Renal cortical epithelial cell (primary cell): ENCODE measurements at regions not wholly inside any gene's neighbourhood (a gene's known extent, or its start where the extent isn't known, plus 50 kb on each side); places are given as distances from the start of the nearest gene placed in this dataset.
"Not testable (repeated sequence)": the region's sequence is repeated elsewhere in the genome, so short reads cannot be mapped to it uniquely, and the experiment has no call there.

Source experiments
- DNase-seq: peaks from one replicate; pipeline ENCODE4 v3.0.0-alpha.2; 2011; ENCODE audit warnings: low read depth

GRCh38 chr17:77785312-77785905 lies 173.1 kb upstream of the TNRC6C start:
- no peak for DNase-seq

DNA sequence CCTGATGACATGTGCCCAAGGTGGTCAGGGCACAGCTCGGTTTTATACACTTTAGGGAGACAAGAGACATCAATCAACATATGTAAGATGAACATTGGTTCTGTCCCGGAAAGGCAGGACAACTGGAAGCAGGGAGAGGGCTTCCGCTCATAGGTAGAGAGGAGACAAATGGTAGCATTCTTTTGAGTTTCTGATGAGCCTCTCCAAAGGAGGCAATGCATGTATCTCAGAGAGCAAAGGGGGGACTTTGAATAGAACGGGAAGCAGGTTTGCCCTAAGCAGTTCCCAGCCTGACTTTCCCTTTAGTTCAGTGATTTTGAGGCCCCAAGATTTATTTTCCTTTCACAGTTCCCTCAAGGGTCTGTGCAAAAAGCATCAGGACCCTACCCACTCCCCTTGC lies 172.4 kb upstream of the TNRC6C start:
- DNase-seq, result no peak

DNA sequence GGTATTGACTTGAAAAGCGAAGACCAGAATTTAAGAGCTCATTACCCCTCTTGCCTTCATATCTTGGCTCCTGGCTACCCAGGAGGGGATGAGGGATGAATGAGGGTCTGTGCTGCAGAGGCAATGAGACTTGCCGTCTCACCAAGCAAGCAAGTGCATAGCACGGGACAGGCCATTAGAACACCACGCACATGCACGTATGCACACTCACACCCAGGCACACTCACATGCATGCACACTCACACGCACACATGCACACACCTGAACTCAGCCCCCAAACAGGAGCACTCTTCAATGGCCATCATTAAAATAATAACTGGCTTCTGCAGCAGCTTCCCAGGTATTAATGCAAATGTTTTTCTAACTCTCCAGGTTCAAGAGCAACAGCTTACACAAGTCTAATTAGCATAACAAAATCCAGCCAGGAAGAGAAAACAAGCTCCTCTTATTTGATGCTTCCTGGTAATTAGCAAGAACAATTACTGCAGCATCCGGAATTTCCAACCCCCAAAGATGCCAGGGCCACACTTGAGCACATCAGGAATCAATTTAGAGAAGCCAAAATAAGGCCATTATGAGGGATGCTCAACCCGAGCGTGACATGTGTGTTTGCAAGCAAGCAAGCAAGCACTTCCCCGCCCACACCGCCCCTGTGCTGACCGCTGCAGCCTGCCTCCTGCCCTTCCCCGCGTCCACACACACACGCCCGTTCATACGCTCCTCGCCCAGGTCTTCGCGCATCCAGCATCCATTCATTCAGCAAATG lies 171.6 kb upstream of the TNRC6C start:
- DNase-seq, result no peak

DNA sequence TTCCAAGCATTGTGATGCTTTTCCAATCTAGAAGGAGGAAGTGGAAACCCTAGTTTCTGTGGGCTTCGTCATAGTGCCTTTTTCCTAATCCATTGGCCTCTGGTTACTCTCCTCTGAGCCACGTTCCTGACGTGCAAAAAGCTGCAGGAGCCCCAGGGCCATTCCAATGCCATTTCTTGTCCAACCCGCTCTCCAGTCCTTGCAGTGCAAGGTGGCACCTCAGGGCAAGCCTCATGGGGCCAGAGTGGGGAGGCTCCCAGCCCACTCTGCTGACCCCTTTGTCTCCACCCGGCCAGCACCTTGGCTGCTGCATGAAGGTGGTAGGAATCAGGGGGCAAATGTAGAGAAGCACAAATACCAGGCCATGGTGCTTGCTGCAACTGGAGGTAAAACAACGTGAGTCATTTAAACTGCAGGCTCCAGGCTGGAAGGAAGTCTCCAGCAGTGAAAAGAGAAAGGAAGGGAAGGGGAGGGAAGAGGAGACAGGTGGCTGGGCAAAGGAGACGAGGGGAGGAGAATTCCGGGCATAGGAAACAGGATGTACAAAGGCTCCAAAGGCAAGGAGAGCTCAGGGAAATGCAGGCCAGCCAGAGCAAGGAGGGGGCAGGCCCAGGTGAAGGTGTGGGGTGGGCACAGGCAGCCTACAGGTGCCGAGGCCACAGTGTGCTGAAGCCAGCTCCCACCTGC lies 168.2 kb upstream of the TNRC6C start:
- no peak for DNase-seq

DNA sequence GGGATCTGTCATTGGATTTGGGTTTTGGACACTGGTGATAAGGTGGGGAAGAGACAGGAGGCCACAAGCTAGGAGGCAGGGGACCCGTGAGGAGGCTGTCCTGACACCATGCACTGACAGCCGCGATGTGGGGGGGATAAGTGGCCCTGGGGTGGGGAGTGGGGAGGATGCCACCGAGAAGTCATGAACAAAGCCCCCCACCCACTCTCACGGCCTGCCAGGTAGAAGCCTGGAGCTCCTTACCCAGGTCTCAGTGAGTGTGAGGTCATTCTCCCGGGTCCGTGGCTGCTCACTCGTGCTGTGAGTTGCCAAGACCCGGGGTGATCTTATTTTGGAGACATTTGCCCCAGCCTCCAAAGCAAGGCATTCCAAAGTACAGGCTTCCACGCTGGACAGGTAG lies 165.9 kb upstream of the TNRC6C start:
- DNase-seq, result no peak

DNA sequence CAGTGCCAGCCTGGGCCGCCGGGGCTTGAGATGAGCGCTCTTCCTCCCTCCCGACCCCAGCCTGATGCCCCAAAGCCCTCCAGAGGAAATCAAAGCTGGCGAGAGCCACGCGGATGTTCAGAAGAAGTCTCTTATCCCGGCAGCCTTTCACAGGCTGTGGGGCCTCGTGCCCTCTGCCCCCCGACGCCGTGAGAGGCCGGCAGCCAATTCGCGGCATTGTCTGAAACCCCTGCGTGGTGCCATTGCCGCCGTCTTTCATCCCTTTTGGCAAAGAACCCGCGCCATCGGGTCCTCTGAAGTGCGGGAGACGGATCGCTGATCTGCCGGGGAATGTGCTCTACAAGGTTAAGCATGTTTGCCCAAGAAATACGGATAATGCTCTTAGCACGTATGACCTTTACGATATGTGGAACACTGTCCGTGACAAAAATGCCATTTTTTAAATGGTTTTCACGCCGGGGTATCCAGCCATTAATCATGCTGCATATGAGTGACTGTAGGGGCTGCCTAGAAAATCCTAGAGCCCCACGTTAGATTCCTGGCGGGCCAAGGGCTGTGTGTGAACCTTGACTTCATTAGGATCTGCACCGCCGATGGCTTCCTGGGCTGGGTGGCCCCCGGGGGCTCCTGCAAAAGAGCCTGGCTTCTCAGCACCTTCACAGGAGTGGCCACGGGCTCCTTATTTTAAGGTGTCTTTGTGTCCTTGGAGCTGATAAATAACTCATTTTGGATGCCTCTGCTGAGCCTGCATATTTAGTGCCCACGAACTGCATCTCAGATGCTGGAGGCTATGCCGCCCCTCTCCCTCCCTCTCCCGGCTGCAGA lies 165.1 kb upstream of the TNRC6C start:
- no peak for DNase-seq

DNA sequence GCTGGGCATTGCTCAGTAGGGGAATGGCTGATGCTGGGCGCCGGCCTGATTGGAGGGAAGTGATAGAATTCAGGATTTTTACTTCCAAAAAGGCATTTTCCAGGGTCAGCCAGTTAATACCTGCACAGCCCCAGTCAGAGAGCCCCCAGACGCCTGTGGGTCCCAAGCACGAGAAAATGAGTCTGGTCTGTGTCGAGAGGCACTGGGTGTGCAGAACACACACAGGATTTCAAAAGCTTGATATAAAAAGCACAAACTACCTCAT lies 164.6 kb upstream of the TNRC6C start:
- DNase-seq, result no peak

GRCh38 chr17:77794846-77795245 lies 163.7 kb upstream of the TNRC6C start:
- DNase-seq, result no peak

DNA sequence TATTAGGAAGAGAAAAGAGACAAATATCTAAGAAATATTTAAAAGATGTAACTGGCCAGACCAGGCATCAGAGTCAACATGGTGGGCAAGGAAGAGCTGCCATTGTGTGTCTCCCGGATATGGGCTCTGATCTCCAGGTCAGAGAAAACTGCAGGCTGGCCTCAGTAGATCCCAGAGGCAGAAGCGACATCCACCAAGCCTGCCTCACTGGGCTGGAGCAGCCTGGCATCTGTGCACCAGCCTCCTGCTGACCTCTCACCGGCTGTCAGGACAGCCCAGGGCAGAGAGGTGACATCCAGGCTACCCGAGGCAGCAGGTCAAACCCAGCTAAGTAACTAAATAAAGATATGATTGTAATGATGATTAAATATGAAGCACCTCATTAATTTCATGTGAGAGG lies 162.8 kb upstream of the TNRC6C start:
- no peak for DNase-seq

DNA sequence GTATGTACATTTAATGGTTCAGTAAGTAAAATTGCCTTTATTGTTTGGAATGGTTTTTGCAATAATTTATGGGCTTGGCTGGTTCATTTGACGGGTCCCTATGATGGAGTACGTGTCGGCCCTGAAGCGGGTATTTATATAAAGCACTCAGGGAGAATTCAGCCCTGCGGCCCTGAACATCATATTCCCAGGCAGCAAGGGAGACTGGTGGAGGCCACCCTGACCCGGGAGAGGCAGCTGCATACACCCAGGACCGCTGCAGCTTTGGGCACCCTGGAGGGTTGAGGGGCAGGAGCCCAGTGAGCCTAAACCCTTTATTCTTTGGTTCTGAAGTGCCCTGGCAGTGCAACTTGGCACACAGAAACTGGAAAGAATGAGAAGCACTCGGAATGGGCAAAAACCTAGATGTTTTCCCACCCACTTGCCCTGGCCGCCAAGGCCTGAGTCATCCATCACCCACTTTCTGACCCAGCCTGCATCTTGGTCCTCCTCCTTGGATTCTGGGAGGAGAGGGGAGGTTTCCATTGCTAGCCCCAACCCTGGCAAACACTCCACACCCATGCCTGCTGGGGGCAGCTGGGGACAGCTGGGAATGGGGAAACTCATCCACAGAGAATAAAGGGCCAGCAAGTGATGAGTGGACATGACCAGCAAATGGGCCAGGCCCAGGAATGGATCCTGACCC lies 162.2 kb upstream of the TNRC6C start:
- no peak for DNase-seq

DNA sequence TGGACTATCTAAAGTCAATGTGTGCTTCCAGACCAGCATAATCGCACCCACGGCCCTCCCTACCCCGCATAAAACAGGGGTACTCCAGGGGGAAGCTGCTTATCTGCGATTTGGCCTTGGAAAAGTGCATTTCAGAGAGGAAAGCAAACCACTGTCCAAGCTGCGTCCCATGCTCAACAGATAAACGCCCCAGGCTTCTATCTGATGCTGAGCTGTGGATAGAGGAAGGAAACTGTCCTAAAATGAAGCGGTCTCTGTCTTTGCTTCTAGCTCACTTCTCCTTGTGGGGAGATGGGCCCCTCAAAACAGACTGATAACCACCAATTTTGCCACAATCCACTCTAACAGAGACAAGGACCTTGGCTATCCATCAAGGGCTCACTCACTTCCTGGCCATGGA lies 160.5 kb upstream of the TNRC6C start:
- DNase-seq, result no peak

- no peak for DNase-seq
Observed at GRCh38 chr17:77798481-77798880, 160.0 kb upstream of the TNRC6C start.

- DNase-seq, result no peak
Observed at GRCh38 chr17:77800816-77801215, 157.7 kb upstream of the TNRC6C start.

GRCh38 chr17:77801545-77802332 lies 156.8 kb upstream of the TNRC6C start:
- no peak for DNase-seq

- no peak for DNase-seq
Observed at GRCh38 chr17:77802333-77802615, 156.2 kb upstream of the TNRC6C start.

- DNase-seq, result peak; percentile 17
Observed at GRCh38 chr17:77802811-77803220, 155.7 kb upstream of the TNRC6C start.

DNA sequence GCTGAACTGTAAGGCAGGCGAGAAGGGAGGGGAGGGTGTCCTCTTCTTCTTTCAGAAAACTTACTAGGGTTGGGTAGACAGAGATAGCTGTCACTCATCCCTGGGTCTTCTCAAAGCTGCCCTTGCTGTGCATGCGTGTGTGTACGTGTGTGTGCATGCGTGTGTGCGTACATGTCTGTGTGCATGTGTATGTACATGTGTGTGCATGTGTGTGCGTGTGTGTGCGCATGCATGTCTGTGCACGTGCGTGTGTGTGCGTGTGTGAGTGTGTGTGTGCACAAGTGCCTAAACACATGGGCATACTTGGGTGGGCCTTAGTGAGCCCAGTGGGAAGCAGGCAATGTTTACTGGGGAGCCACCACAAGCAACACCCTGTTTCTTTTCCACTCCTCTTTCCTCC lies 154.8 kb upstream of the TNRC6C start:
- DNase-seq, result no peak

DNA sequence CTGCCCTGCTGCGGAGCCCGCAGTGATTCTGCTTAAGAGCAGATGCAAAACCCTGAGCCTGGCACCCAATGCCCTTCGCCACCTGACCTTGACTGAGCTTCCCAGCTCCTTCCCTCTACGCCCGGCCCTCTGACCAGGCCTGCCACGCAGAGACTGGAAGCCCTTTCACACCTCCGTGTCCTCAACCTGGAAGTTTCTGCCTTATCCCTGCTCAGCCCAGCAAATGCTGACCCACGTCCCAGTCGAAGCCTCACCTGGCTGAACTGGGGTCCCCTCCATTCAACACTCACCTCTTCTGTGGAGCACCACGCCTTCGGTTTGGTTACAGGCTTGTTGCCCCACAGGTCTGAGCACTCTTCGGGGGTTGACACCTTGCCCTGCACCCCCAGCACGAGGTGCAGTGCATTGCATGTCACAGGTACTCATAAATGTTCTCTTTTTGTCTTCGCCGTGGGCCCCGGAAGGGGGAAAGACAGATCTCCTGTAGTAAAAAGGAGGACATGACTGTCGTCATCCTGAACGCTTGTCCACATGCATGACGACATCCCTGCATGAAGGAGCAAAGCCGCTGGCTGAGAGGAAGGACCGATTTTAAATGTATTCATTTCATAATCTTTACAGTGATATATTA lies 153.6 kb upstream of the TNRC6C start:
- DNase-seq, result no peak

GRCh38 chr17:77805970-77806369 lies 152.5 kb upstream of the TNRC6C start:
- not testable (repeated sequence) for DNase-seq

DNA sequence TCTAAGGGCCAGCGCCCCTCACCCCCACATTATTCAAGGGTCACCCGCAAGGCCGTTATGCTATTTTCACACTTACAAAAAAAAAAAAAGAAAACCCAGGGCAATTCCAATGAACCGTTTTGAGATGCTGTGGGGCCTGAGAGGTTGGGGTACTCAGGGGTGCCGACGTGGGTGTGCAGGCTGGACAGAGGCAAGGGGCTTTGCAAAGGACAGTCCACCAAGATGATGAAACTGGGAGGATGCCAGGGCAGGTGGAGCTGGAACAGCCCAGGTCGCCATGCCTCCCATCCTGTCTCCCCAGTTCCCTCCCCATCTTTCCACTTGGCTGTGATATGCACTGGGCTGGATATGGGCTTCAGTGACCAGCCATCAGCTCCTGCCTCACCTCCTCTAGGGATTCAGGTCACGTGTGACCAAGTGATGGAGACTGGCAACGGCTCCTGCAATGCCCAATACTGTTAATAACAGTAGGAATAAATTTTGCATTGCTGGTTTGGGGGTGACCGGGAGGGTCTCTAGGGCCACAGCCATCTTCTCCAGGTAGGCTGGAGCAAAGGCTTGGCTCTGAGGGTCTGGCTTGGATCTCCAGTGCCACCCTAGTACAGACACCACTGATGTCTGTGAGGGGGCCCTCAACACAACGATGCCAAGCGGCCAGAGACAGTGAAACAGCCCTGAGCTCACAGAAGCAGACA lies 151.3 kb upstream of the TNRC6C start:
- DNase-seq, result no peak
